NCI-H524 treated with DMSO at 0.1 percent for 48 hours (cell line): ENCODE measurements at regions not wholly inside any gene's neighbourhood (a gene's known extent, or its start where the extent isn't known, plus 50 kb on each side); places are given as distances from the start of the nearest gene placed in this dataset.
"Not testable (repeated sequence)": the region's sequence is repeated elsewhere in the genome, so short reads cannot be mapped to it uniquely, and the experiment has no call there.

Source experiments
- DNase-seq: peaks from one replicate; lab custom pipeline; 2025; lab: John Stamatoyannopoulos, UW

DNA sequence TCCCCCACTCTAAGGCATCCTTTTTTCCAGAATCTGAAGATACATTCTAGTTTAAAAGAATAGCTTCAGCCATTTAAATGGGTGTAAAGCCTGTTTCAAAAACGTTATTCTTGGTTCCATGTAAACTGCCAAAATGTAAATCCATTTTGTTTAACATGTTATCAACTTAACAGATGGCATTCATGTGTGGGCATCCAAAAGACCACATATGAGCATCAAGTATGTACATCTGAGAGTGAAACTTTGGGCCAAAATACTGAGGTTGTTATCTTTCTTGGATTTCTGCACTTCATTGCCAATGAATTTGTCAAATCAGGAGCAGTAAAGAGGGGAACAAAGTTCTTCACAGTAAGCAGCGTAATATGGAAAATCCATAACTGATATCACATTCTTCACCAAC, 395.4 kb downstream of the ZNF804A start:
- DNase-seq, result no peak

DNA sequence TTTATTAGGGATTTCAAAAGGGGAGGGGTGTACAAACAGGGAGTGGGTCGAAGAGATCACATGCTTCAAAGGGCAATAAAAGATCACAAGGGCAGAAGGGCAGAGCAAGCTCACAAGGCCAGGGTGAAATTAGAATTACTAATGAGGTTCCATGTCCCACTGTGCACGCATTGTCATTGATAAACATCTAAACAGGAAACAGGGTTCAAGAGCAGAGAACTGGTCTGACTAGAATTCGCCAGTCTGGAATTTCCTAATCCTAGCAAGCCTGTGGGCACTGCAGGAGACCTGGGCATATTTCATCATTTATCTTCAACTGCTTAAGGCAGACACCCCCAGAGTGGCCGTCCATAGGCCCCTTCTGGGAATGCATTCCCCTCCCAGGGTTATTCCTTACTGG, 408.2 kb downstream of the ZNF804A start:
- DNase-seq, result no peak

DNA sequence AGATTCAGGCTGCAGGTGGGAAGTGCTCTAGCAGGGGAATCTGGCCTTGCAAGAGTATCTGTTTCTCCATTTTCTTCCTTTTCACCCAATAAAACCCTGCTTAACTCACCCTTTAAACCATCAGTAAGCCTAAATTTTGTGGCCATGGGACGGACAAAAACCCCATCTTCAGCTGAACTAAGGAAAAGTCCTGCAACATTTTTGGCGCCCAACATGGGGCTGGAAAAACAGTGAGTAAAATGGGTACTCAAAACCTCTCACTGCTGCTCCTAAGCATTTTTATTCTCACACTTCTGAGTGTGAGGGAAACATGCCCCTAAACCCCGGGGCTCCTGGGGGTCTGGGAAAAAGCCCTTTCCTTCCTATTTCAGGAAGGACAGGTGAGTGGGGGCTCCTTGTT, 414.3 kb downstream of the ZNF804A start:
- DNase-seq, result no peak

DNA sequence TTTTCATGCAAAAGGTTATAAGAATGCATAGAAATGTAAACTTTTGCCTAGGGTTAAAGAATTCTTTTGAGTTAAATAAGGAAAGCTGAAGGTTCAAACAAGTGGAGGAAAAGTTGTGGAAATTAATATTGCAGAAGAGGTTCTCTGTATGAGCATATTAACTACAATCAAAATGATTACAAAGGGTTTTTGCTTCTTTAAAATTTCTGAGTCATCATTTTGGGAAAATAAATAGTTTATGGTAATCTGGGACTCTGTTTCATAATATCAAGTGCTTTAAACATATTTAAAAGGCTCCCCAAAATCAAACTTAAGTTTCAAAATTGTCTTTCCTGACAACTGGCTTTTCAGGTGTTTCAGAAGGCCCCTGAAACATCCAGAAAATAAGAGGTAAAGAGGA, 415.7 kb downstream of the ZNF804A start:
- DNase-seq, result no peak

DNA sequence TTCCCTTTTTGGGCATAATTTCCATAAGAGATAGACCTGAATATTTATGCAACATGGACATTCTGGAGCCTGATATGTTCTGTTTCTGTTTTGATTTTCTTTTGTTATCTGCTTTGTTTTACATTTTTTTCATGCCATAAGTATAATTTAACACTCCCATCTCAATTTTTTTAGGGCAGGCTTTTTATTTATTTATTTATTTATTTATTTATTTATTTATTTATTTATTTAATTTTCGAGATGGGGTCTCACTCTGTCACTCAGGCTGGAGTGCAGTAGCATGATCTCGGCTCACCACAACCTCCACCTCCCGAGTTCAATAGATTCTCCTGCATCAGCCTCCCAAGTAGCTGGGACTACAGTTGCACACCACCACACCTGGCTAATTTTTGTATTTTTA, 427.6 kb downstream of the ZNF804A start:
- not testable (repeated sequence) for DNase-seq

DNA sequence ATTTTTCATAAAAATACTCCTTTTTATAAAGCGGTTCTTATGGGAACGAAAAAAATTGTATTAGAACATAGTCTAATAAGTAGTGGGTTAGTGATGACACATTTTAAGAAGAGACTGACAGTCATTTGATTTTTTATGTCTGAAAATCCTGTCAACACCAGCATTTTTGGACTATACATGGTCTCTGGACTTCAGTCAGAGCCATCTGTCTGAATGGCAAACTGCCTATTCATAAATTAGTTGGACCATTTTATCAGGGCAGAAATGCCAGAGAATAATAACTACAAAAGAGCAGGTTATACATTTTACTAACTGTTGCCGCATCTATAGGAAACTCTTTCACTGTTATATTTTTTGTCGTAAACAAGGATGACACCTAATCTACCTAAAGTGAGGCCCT, 437.6 kb downstream of the ZNF804A start:
- no peak for DNase-seq

DNA sequence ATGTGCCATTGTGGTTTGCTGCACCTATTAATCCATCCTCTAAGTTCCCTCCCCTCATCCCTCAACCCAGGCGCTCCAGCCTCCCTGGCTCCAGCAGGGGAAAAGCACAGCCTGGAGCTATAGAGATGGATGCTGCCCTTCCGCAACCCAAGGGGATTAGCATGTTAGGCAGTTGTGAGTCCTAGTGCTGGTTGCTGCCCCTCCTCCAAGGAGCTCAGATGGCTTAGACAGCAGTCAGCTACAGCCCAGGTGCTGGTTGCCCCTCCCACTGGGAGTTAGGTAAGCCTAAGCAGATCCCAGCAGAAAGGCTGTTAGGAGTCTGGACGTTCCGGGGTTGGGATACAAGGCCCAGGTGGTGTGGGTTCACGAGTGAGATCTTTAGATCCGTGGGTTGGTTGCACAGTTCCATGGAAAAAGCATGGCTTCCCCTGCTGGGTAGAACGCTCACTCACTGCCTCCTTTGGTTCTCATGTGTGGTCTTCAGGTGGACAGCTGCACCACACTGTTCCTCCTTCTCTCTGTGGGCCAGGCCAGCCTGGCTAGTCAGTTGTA, 446.1 kb downstream of the ZNF804A start:
- DNase-seq, result no peak

DNA sequence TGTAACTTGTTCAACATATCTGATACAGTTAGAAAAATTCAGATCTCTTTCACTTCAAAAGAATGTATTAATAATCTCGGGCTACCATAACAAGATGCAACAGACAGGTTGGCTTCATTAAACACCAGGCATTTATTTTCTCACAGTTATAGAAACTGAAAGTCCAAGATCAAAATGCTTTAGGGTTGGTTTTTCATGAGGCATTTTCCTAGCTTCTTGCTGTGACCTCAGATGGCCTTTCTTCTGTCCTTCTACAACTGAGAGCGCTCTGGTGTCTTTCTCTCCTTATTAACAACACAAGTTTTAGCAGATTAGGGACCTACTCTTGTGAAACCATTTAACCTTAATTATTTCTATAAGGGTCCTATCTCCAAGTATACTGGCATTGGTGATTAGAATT, 452.5 kb downstream of the ZNF804A start:
- no peak for DNase-seq

DNA sequence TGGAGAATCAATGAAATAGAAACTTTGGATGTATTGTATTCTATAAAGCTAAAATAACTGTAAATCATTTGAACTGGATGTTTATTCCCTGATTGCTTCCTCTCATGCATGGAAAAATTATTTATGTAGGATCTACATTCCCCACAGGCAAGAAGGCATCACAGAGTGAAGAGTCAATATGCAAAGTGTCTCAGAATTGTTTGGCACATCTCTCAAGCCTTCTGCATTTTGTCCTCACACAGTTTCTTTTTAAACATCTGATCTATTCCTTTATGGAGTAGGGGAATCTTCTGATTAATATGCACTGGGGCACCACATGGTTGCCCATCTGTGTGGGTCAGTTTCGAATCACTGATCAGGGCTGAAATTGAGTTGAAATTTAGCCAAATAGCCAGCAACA, 465.4 kb downstream of the ZNF804A start:
- DNase-seq, result no peak

DNA sequence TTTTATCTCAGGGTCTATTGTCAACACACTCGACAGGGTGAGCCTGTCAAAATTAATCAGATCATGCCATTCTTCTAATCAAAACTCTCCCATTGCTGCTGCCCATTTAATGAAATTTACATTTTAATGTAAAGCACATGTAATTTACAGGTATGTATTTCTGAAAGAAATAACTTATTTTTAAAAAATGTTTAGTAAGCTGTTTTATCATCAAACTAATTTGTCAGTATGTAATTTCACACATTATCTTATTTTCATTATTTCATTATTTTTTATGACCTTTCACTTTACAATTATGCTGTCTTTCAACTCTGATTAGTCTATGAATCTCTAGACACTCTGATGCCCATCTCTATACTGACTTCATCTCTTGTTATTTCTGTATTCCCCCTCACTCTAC, 467.8 kb downstream of the ZNF804A start:
- DNase-seq, result no peak

DNA sequence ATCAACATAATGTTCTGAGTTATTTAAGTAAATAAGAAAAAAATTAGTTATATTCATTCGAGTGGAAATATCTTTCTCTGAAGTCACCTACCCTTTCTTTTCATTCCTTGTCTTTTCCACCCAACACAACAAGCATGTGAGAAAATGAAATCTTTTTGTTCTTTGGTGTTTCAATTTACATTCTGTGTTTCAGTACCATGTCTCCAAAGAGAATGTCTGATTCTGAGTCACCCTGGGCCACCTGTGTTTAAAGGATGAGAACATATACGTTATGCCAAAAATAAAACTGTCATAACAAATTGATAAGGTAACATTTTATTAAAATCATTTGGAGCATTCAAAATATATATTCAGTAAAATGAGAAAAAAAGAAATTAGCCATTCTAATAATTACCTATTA, 470.8 kb downstream of the ZNF804A start:
- no peak for DNase-seq

DNA sequence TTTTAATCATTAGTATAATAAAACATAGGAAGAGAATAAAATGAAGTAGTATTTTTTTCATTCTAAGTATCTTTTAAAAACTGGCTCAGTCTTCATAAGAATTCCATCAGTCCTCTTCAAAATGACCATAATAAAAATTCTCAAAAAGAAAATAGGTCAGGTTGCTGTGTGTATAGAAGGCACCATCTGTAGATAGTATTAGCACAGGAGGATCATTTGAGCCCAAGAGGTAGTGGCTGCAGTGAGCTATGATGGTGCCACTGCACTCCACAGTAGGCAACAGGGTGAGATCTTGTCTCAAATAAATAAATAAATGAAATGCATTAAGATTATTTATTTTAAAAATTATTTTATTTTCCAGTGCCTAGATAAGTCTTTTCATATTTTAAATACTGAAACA, 475.8 kb downstream of the ZNF804A start:
- DNase-seq, result no peak

DNA sequence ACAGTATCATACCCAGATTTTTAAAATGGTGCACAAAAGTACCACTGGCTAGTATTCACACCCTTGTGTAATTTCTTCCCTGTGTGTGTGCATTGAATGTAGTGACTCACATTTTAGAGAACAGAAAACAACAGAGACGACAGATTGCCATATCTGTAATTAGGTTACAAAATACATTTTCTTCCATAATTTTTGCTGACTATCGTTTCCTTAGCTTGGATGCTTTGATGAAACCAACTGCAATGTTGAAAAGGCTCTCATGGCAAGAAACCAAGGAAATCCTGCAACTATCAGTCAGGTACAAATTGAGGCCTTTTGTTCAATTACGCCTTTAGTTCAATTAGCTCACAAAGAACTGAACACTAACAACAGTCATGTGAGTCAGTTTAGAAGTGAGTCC, 484.4 kb downstream of the ZNF804A start:
- no peak for DNase-seq

DNA sequence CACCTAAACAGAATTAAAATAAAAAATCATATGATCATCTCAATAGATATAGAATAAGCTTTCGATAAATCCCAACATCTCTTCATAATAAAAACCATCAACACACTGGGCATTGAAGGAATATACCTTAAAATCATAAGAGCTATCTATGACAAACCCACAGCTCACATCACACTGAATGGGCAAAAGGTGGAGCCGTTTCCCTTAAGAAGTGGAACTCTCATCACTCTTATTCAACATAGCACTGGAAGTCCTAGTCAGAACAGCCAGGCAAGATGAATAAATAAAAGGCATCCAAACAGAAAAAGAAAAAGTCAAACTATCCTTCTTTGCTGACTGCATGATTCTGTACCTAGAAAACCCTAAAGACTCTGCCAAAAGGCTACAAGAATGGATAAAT, 510.3 kb downstream of the ZNF804A start:
- DNase-seq, result no peak

DNA sequence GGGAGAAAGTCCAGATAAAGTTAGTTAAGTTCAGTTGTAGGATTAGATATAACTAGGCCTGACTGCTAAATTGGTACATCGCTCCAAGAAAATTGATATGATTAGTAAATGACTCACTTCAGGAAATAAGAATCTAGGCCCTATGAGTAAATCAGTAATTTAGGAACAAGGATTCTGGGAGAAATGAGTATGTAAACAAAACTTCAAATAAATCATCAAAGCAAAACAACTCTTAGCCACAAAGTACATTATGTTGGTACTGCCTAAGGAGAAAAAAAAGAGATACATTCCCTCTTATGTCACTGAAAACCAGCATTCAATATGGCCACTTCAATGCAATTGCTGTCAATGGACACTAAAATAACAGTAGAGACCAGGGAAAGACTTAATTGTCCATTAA, 529.1 kb downstream of the ZNF804A start:
- no peak for DNase-seq

DNA sequence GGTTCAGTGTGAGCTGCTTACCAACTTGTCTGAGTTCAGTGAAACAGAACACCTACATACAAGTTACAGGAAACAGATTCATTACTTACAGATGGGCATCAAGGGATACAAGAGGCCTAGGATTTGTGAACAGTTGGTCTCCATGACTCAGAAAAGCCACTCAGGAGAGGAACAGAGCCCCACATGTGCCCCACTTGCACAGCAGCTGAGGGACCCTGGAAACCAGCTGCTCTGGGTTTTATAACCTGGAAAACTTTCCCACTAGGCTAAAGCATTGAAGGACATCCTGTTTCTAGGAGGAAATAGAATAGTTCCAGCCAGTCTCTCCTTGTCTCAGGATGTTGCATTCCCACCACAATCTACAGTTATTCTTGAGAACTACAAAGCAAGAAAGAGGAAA, 530.0 kb downstream of the ZNF804A start:
- peak; percentile 36 for DNase-seq

DNA sequence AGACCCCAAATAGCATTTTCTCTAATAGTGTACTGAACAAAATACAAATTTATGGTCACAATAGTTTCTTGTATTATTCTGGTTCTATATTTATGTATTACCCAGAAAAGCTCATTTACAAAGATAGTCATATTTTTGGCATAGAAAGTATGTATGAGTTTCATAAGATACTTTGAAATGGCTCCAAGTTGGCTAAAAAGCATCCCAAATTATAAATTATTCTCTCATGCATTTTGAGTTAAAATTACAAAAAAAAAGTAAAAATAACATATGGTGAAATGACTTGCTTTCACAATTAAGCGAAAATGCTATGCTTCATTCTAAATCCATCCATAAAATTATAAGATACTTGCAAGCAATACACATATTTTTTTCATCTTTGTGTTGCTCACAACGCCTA, 530.7 kb downstream of the ZNF804A start:
- no peak for DNase-seq

DNA sequence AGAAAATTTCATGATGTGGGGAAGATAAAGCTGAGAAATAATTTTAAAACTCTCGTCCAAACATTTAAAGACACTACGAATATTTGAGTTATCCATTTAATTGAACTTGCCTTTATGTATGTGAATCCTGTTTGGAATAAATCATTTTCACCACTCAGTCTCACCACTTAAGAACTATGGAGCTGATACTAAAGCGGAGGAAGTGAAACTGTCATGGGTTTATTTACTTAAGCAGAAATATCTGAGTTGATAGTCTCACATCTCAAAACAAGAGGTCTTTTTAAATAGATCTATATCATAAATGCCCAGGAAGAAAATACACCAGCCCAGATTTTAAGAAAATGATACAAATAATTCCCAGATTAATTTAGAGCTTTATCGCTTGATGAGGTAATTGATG, 532.4 kb downstream of the ZNF804A start:
- no peak for DNase-seq

DNA sequence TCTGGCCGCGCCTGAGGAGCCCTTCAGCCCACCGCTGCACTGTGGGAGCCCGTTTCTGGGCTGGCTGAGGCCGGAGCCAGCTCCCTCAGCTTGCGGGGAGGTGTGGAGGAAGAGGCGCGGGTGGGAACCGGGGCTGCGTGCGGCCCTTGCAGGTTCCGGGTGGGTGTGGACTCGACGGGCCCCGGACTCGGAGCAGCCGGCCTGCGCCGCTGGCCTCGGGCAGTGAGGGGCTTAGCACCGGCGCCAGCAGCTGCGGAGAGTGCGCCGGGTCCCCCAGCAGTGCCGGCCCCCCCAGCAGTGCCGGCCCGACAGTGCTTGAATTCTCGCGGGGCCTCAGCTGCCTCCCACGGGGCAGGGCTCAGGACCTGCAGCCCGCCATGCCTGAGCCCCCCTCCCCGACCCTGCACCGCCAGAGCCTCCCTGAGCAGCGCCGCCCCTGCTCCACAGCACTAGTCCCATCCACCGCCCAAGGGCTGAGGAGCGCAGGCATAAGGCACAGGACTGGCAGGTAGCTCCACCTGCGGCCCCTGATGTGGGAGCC, 534.2 kb downstream of the ZNF804A start:
- DNase-seq, result no peak

DNA sequence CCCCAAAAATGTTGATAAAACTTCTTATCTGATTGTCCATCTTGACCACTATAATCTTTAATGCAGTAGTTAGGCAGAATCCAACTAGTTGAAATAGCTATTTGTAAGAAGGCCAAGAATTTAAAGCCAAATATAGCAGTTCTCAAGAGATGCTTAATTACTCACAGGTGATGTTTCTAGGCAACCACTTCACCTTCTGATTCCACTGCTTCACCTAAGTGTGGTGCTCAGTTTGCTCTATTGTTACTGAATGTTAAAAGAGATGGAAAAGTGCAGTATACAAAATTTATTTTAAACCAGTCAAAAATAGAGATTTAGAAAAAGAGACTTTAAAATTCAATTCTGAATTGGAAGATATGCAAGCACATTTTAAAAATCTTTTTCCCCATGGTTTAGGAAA, 539.4 kb downstream of the ZNF804A start:
- no peak for DNase-seq

DNA sequence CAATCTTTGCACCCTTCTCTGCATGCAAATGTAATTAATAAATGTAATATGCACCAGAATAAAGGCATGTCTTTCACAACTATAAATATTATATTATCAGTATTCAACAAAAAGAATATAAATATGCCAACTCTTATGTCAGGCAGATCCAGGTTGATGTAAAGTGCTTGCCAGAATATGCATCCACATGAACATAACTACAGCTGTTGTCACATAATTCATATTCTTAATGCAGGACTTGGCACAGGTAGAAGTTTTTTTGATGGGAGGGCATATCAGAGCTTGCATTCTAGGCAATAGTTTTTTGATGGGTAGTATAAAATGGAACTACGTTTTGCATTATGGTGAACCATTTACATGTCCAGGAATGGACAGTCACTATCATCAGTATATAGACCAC, 544.3 kb downstream of the ZNF804A start:
- no peak for DNase-seq

DNA sequence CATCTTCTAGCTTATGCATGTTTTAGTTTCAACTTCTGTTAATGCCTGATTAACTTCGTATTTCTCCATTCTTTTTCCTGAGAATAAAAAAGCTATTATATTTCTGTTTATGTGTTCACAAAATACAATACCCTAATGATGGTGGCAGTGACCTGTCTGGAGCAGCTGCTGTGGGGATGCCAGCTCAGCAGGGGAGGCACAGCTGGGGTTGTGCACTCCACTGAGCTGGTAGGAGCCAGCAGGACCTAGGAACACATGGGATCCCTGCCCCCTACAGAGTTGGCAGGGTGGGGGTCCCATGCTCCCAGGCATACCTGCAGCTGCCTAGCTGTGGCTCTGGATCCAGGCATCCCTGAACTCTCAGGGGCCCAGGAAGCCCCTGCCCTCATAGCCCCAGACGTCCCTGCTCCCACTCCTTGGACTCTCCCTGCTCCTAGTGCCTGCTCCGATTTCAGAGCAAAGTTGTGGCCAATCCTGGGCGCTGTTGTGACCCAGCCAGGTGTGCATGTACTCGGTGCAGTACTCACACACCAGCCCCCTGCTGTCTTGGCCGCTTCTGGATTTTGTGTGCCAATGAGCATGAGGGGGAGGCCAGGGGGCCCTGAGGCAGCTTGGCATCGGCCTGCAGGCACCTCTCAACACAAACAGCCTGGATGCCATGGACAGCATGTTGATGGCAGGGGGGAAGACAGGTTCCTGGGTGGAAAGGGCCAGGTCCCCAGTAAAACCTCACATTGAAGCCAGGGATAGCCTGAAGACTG, 546.0 kb downstream of the ZNF804A start:
- peak; percentile 20 for DNase-seq

DNA sequence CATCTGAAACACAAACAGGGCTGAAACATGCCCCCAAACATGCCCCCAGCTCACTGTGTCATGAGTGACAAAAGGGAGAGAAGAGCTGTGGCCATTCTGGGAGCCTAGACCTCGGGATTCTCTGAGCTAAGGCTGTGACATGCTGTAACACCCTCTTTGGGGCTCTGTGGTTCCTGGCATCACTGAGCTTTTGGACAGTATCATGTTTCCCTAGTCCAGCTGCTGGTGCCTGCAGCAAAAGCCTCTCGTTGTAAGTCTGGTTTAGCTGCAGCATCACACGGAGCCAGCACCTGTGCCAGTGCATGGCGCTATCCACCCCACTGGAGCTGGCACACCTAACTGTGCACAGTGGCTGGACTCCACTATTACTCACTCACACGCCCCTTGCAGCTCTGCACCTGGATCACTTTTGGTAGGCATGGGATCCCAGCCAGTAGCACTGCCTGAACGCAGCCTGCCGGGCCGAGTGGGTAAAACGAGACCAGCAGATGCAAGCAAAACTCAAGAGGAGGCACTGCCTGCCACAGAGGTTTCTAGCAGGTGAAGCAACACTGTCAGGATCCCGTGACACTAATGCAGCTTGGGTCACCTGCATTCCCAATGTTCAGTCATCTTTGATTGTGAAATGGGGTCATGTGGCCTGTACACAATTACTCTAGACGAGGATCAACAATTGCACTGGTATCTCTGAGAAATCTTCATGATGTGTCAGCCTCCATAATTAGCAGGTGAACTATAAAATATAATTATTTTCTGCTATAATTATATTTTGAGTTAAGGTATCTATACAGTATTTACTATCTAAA, 547.2 kb downstream of the ZNF804A start:
- peak; percentile 51 for DNase-seq
